ENCODE measurements at regions not wholly inside any gene's neighbourhood (a gene's known extent, or its start where the extent isn't known, plus 50 kb on each side); places are given as distances from the start of the nearest gene placed in this dataset.
A peak's percentile ranks its signal among the peaks of the same experiment; 100 is the strongest.

DNA sequence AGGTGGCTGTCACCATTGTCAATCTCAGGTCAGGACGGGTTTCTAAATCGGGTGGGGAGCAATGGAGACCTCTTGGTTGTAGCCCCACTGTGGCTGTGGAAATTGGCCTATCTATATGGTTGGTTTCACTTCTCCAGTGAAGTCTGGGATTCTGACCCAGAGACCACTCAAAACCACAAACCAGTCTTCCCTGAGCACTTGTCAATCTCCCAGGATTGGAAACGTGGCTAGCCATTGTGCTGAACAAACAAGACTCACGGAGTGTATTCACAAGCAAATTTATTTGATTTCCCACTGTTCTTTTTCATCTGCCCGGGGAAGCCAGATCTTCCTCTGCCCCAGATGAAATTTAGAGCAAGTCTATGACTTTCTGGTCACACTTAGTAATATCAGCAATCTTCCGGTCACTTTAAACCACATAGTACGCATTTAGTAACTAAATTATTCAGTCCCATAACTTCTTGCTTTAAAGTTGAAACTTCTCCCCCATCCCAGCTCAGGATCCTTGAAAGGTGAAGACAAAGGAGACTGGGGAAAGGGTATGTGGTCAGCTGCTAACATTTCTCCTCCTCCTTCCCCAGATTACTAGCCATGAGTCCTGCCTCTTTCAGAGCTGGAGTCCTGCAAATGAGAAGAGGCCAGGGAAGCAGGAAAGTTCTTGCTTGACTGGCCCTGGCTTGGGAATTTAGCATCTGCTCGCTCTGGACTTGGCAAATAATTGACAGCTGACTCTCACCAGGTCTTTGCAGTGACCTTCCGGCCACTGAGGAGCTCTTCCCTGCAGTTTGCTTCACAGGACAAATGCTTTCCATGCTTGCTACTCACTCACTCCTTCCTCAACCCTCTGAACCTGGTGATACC is 123.2 kb upstream of the MAX start:
- Histone ChIP-seq H3K9me3 (no peaks in the 10 kb centered on the region), H3K27ac (peak overlapping the region in 2 of 4 donors; percentile 31 to 81), H3K27me3 (no peaks in the 10 kb centered on the region), H3K4me3 (no peak overlapping the region), H3K36me3 (no peaks in the 10 kb centered on the region), H3K4me1 (peaks cover 0 to 24% (median 10%) of the 10 kb centered on the region in 4 donors)
- TF ChIP-seq, protein P1, sequence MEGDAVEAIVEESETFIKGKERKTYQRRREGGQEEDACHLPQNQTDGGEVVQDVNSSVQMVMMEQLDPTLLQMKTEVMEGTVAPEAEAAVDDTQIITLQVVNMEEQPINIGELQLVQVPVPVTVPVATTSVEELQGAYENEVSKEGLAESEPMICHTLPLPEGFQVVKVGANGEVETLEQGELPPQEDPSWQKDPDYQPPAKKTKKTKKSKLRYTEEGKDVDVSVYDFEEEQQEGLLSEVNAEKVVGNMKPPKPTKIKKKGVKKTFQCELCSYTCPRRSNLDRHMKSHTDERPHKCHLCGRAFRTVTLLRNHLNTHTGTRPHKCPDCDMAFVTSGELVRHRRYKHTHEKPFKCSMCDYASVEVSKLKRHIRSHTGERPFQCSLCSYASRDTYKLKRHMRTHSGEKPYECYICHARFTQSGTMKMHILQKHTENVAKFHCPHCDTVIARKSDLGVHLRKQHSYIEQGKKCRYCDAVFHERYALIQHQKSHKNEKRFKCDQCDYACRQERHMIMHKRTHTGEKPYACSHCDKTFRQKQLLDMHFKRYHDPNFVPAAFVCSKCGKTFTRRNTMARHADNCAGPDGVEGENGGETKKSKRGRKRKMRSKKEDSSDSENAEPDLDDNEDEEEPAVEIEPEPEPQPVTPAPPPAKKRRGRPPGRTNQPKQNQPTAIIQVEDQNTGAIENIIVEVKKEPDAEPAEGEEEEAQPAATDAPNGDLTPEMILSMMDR (IDR thresholded peaks at IDR 0.05) = no peak
- no peak for TF ChIP-seq POLR2A (IDR thresholded peaks at IDR 0.05)
- no peak for DNase-seq

GRCh38 chr14:65226824-65227604 is 124.7 kb upstream of the MAX start:
- peak in 2 of 3 donors; percentile 74 to 77 for DNase-seq
- Histone ChIP-seq H3K27ac (peak overlapping the region in 3 of 4 donors; percentile 49 to 81 (median 56)), H3K9me3 (no peaks in the 10 kb centered on the region), H3K4me1 (peaks cover 0 to 32% (median 17%) of the 10 kb centered on the region in 4 donors), H3K27me3 (no peaks in the 10 kb centered on the region), H3K36me3 (no peaks in the 10 kb centered on the region), H3K4me3 (no peak overlapping the region)
- TF ChIP-seq POLR2A (IDR thresholded peaks at IDR 0.05) = no peak
- TF ChIP-seq, protein P1 (IDR thresholded peaks at IDR 0.05) = peak in 1 of 6 experiments; percentile 7

DNA sequence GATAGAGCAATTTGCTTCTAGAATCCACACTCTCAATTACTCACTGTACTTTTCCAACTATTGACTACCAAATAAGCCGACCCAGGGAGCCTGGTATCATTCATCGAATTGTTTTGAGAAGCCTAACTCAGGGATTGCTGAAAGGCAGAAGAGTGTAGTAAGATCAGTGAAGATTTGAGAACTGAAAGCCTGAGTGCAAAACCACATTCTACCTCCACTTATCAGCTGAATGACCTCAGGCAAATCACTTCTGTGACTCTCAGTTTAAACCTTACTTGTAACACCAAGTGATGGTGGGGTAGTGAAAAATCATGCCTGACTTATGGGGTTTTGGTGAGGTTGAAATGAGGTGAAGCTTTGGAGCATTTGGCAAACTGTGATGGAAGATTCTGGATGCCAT is 126.1 kb upstream of the MAX start:
- Histone ChIP-seq H3K27ac (peak overlapping the region; percentile 49 to 81 (median 64)), H3K27me3 (no peaks in the 10 kb centered on the region), H3K4me1 (peaks cover 0 to 30% (median 14%) of the 10 kb centered on the region in 4 donors), H3K9me3 (no peaks in the 10 kb centered on the region), H3K36me3 (no peaks in the 10 kb centered on the region), H3K4me3 (no peak overlapping the region)
- peak in 1 of 3 donors; percentile 23 for DNase-seq
- TF ChIP-seq POLR2A (IDR thresholded peaks at IDR 0.05) = no peak
- TF ChIP-seq, protein P1 (IDR thresholded peaks at IDR 0.05) = no peak

DNA sequence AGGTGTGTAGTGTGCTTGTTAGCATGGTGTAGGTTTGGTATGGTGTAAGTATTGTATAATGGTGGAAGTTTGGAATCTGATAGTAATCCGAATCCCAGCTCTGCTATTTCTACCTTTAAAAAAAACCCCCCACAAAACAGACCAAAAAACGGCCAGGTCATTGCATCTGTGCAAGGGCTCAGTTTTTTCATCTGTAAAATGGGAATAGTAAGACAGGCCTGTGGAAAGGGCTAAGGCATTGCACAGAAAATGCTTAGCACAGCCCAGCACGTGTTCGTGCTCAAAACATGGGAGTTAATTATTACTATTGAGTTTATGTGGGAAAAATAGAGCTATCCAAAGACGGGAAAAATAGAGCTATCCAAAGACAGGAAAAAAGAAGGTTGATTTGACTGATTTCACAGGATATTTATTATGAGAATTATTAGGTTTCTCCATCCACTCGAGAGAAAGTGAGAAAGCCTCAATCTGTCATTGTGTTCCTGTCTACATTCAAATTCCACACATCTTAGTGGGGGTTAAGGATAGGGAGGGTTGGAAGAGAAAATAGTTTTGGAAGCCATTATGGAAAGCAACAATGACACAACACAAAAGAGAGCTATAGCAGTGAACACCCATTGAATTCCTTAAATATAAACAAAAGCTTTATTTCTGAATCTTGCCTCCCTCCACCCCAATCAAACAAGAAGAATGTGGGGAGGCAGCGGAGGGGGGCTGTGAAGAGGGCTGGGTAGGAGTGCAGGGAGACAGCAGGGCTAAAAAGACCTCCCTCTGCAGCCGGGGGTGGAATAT is 126.8 kb upstream of the MAX start:
- H3K27me3 ChIP-seq = no peaks in the 10 kb centered on the region
- peak overlapping the region; percentile 73 to 83 (median 82) for H3K27ac ChIP-seq
- DNase-seq = no peak
- peaks cover 0 to 30% (median 14%) of the 10 kb centered on the region in 4 donors for H3K4me1 ChIP-seq
- peak overlapping the region; percentile 25 to 37 (median 30) for H3K4me3 ChIP-seq
- no peaks in the 10 kb centered on the region for H3K9me3 ChIP-seq
- TF ChIP-seq, protein P1 (IDR thresholded peaks at IDR 0.05) = no peak
- TF ChIP-seq POLR2A (IDR thresholded peaks at IDR 0.05) = no peak
- no peaks in the 10 kb centered on the region for H3K36me3 ChIP-seq
